ENCODE measurements at regions not wholly inside any gene's neighbourhood (a gene's known extent, or its start where the extent isn't known, plus 50 kb on each side); places are given as distances from the start of the nearest gene placed in this dataset.

GRCh38 chr12:115109863-115110262 is 425.9 kb upstream of the TBX3 start:
- TF ChIP-seq CTCF (IDR thresholded peaks at IDR 0.05) (no peak), POLR2A (IDR thresholded peaks at IDR 0.05) (no peak)

All from Peyer's patch (tissue), 4 donors.